Hepatocyte (in vitro differentiated cells): ENCODE measurements at regions not wholly inside any gene's neighbourhood (a gene's known extent, or its start where the extent isn't known, plus 50 kb on each side); places are given as distances from the start of the nearest gene placed in this dataset.

Experiments used
- EZH2 ChIP-seq: fragments of 200-600 bp; sonication (generic); IDR thresholded peaks from 2 replicates; pipeline ENCODE4 v1.6.1; 2016; ENCODE audit warnings: antibody characterized with exemption, mild to moderate bottlenecking, borderline replicate concordance
- EZH2phosphoT487 ChIP-seq: fragments of 200-600 bp; sonication (generic); IDR thresholded peaks from one replicate; pipeline ENCODE4 v1.6.1; 2018; ENCODE audit warnings: antibody characterized with exemption, mild to moderate bottlenecking, low read depth, moderate library complexity; ENCODE audit not compliant: unreplicated experiment, severe bottlenecking
- TF ChIP-seq, protein P1 (sequence below): fragments of 200-600 bp; sonication (generic); IDR thresholded peaks from 2 replicates; pipeline ENCODE4 v1.5.1; 2016; ENCODE audit warnings: antibody characterized with exemption, mild to moderate bottlenecking; ENCODE audit not compliant: poor library complexity

- TF ChIP-seq, protein P1, sequence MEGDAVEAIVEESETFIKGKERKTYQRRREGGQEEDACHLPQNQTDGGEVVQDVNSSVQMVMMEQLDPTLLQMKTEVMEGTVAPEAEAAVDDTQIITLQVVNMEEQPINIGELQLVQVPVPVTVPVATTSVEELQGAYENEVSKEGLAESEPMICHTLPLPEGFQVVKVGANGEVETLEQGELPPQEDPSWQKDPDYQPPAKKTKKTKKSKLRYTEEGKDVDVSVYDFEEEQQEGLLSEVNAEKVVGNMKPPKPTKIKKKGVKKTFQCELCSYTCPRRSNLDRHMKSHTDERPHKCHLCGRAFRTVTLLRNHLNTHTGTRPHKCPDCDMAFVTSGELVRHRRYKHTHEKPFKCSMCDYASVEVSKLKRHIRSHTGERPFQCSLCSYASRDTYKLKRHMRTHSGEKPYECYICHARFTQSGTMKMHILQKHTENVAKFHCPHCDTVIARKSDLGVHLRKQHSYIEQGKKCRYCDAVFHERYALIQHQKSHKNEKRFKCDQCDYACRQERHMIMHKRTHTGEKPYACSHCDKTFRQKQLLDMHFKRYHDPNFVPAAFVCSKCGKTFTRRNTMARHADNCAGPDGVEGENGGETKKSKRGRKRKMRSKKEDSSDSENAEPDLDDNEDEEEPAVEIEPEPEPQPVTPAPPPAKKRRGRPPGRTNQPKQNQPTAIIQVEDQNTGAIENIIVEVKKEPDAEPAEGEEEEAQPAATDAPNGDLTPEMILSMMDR = no peak
- no peak for TF ChIP-seq EZH2
- TF ChIP-seq EZH2phosphoT487 = no peak
These were observed 82.1 kb upstream of the FSCB start for GRCh38 chr14:44589180-44589579.
